ENCODE measurements at regions not wholly inside any gene's neighbourhood (a gene's known extent, or its start where the extent isn't known, plus 50 kb on each side); places are given as distances from the start of the nearest gene placed in this dataset.

DNA sequence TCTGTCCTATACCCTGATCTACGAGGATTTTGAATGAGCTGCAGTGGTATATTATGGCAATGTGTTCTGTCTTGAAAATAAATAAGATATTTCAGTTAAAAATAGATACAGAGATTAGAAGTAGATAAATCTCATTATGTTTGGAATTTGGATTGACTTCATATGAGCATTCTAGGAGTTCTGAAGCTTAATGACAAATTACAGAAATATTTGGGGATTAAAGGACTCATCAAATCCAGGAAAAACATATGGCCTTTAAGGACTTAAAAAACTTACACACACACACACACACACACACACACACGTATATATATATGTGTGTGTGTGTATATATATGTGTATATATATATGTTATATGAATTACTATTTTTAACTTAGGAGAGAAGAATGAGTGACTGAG is 446.9 kb upstream of the CD180 start:
- TF ChIP-seq POLR2A (IDR thresholded peaks at IDR 0.05) (no peak), EP300 (IDR thresholded peaks at IDR 0.05) (no peak)
- TF ChIP-seq, protein P1, sequence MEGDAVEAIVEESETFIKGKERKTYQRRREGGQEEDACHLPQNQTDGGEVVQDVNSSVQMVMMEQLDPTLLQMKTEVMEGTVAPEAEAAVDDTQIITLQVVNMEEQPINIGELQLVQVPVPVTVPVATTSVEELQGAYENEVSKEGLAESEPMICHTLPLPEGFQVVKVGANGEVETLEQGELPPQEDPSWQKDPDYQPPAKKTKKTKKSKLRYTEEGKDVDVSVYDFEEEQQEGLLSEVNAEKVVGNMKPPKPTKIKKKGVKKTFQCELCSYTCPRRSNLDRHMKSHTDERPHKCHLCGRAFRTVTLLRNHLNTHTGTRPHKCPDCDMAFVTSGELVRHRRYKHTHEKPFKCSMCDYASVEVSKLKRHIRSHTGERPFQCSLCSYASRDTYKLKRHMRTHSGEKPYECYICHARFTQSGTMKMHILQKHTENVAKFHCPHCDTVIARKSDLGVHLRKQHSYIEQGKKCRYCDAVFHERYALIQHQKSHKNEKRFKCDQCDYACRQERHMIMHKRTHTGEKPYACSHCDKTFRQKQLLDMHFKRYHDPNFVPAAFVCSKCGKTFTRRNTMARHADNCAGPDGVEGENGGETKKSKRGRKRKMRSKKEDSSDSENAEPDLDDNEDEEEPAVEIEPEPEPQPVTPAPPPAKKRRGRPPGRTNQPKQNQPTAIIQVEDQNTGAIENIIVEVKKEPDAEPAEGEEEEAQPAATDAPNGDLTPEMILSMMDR (IDR thresholded peaks at IDR 0.05) = no peak

All from tibial nerve (tissue), 4 donors.